ENCODE measurements at regions not wholly inside any gene's neighbourhood (a gene's known extent, or its start where the extent isn't known, plus 50 kb on each side); places are given as distances from the start of the nearest gene placed in this dataset.
"Not testable (repeated sequence)": the region's sequence is repeated elsewhere in the genome, so short reads cannot be mapped to it uniquely, and the experiment has no call there.

GRCh38 chr3:189375532-189375931, 203.8 kb downstream of the TPRG1 start:
- H3K36me3 ChIP-seq (ENCODE audit: control insufficient read depth in 1 of 2, insufficient read depth in 2 of 2, low read length in 2 of 2): no peaks in the 10 kb centered on the region
- H3K4me1 ChIP-seq (ENCODE audit: control insufficient read depth in 1 of 2, insufficient read depth in 2 of 2, low read length in 2 of 2): no peaks in the 10 kb centered on the region
- no peaks in the 10 kb centered on the region for H3K27me3 ChIP-seq (ENCODE audit: control insufficient read depth in 1 of 2, insufficient read depth in 2 of 2, low read length in 2 of 2)
- H3K9ac ChIP-seq (ENCODE audit: low read depth in 1 of 2, low read length in 2 of 2): no peak overlapping the region
- no peak overlapping the region for H3K4me3 ChIP-seq (ENCODE audit: low read depth in 1 of 2, low read length in 2 of 2)
- H3K27ac ChIP-seq (ENCODE audit: low read depth, low read length): no peak overlapping the region
- H3K9me3 ChIP-seq (ENCODE audit: control insufficient read depth in 1 of 2, low read length in 2 of 2): peaks cover 0 to 15% of the 10 kb centered on the region in 2 donors

- Histone ChIP-seq H3K27me3 (ENCODE audit: control insufficient read depth in 1 of 2, insufficient read depth in 2 of 2, low read length in 2 of 2) (no peaks in the 10 kb centered on the region), H3K4me1 (ENCODE audit: control insufficient read depth in 1 of 2, insufficient read depth in 2 of 2, low read length in 2 of 2) (peaks cover 3 to 4% of the 10 kb centered on the region in 2 donors), H3K36me3 (ENCODE audit: control insufficient read depth in 1 of 2, insufficient read depth in 2 of 2, low read length in 2 of 2) (no peaks in the 10 kb centered on the region), H3K27ac (ENCODE audit: low read depth, low read length) (no peak overlapping the region), H3K9me3 (ENCODE audit: control insufficient read depth in 1 of 2, low read length in 2 of 2) (no peaks in the 10 kb centered on the region), H3K9ac (ENCODE audit: low read depth in 1 of 2, low read length in 2 of 2) (no peak overlapping the region), H3K4me3 (ENCODE audit: low read depth in 1 of 2, low read length in 2 of 2) (no peak overlapping the region)
Measured at GRCh38 chr3:189383630-189384029, 211.9 kb downstream of the TPRG1 start.

GRCh38 chr3:189385880-189386279, 214.1 kb downstream of the TPRG1 start:
- H3K27me3 ChIP-seq (ENCODE audit: control insufficient read depth in 1 of 2, insufficient read depth in 2 of 2, low read length in 2 of 2); H3K27ac ChIP-seq (ENCODE audit: low read depth, low read length); H3K4me1 ChIP-seq (ENCODE audit: control insufficient read depth in 1 of 2, insufficient read depth in 2 of 2, low read length in 2 of 2); H3K9me3 ChIP-seq (ENCODE audit: control insufficient read depth in 1 of 2, low read length in 2 of 2); H3K4me3 ChIP-seq (ENCODE audit: low read depth in 1 of 2, low read length in 2 of 2); H3K36me3 ChIP-seq (ENCODE audit: control insufficient read depth in 1 of 2, insufficient read depth in 2 of 2, low read length in 2 of 2); H3K9ac ChIP-seq (ENCODE audit: low read depth in 1 of 2, low read length in 2 of 2): not testable (repeated sequence)

- no peaks in the 10 kb centered on the region for H3K27me3 ChIP-seq (ENCODE audit: control insufficient read depth in 1 of 2, insufficient read depth in 2 of 2, low read length in 2 of 2)
- no peaks in the 10 kb centered on the region for H3K36me3 ChIP-seq (ENCODE audit: control insufficient read depth in 1 of 2, insufficient read depth in 2 of 2, low read length in 2 of 2)
- no peak overlapping the region for H3K4me3 ChIP-seq (ENCODE audit: low read depth in 1 of 2, low read length in 2 of 2)
- peaks cover 3 to 4% of the 10 kb centered on the region in 2 donors for H3K4me1 ChIP-seq (ENCODE audit: control insufficient read depth in 1 of 2, insufficient read depth in 2 of 2, low read length in 2 of 2)
- no peak overlapping the region for H3K27ac ChIP-seq (ENCODE audit: low read depth, low read length)
- H3K9ac ChIP-seq (ENCODE audit: low read depth in 1 of 2, low read length in 2 of 2): no peak overlapping the region
- no peaks in the 10 kb centered on the region for H3K9me3 ChIP-seq (ENCODE audit: control insufficient read depth in 1 of 2, low read length in 2 of 2)
Measured at GRCh38 chr3:189386739-189387138, 215.0 kb downstream of the TPRG1 start.

GRCh38 chr3:189389346-189389745, 217.6 kb downstream of the TPRG1 start:
- Histone ChIP-seq H3K27ac (ENCODE audit: low read depth, low read length) (no peak overlapping the region), H3K4me1 (ENCODE audit: control insufficient read depth in 1 of 2, insufficient read depth in 2 of 2, low read length in 2 of 2) (peaks cover 7 to 18% of the 10 kb centered on the region in 2 donors), H3K36me3 (ENCODE audit: control insufficient read depth in 1 of 2, insufficient read depth in 2 of 2, low read length in 2 of 2) (no peaks in the 10 kb centered on the region), H3K9ac (ENCODE audit: low read depth in 1 of 2, low read length in 2 of 2) (no peak overlapping the region), H3K9me3 (ENCODE audit: control insufficient read depth in 1 of 2, low read length in 2 of 2) (no peaks in the 10 kb centered on the region), H3K4me3 (ENCODE audit: low read depth in 1 of 2, low read length in 2 of 2) (no peak overlapping the region), H3K27me3 (ENCODE audit: control insufficient read depth in 1 of 2, insufficient read depth in 2 of 2, low read length in 2 of 2) (no peaks in the 10 kb centered on the region)

GRCh38 chr3:189393598-189393997, 221.8 kb downstream of the TPRG1 start:
- no peaks in the 10 kb centered on the region for H3K27me3 ChIP-seq (ENCODE audit: control insufficient read depth in 1 of 2, insufficient read depth in 2 of 2, low read length in 2 of 2)
- no peaks in the 10 kb centered on the region for H3K36me3 ChIP-seq (ENCODE audit: control insufficient read depth in 1 of 2, insufficient read depth in 2 of 2, low read length in 2 of 2)
- H3K27ac ChIP-seq (ENCODE audit: low read depth, low read length): no peak overlapping the region
- H3K4me3 ChIP-seq (ENCODE audit: low read depth in 1 of 2, low read length in 2 of 2): no peak overlapping the region
- no peaks in the 10 kb centered on the region for H3K9me3 ChIP-seq (ENCODE audit: control insufficient read depth in 1 of 2, low read length in 2 of 2)
- H3K9ac ChIP-seq (ENCODE audit: low read depth in 1 of 2, low read length in 2 of 2): no peak overlapping the region
- peaks cover 9 to 26% of the 10 kb centered on the region in 2 donors for H3K4me1 ChIP-seq (ENCODE audit: control insufficient read depth in 1 of 2, insufficient read depth in 2 of 2, low read length in 2 of 2)

GRCh38 chr3:189394599-189395121, 222.9 kb downstream of the TPRG1 start:
- no peaks in the 10 kb centered on the region for H3K9me3 ChIP-seq (ENCODE audit: control insufficient read depth in 1 of 2, low read length in 2 of 2)
- no peak overlapping the region for H3K27ac ChIP-seq (ENCODE audit: low read depth, low read length)
- H3K9ac ChIP-seq (ENCODE audit: low read depth in 1 of 2, low read length in 2 of 2): no peak overlapping the region
- H3K4me1 ChIP-seq (ENCODE audit: control insufficient read depth in 1 of 2, insufficient read depth in 2 of 2, low read length in 2 of 2): peaks cover 9 to 26% of the 10 kb centered on the region in 2 donors
- H3K36me3 ChIP-seq (ENCODE audit: control insufficient read depth in 1 of 2, insufficient read depth in 2 of 2, low read length in 2 of 2): no peaks in the 10 kb centered on the region
- H3K4me3 ChIP-seq (ENCODE audit: low read depth in 1 of 2, low read length in 2 of 2): no peak overlapping the region
- H3K27me3 ChIP-seq (ENCODE audit: control insufficient read depth in 1 of 2, insufficient read depth in 2 of 2, low read length in 2 of 2): no peaks in the 10 kb centered on the region

GRCh38 chr3:189395825-189396224, 224.1 kb downstream of the TPRG1 start:
- Histone ChIP-seq H3K27me3 (ENCODE audit: control insufficient read depth in 1 of 2, insufficient read depth in 2 of 2, low read length in 2 of 2) (no peaks in the 10 kb centered on the region), H3K9me3 (ENCODE audit: control insufficient read depth in 1 of 2, low read length in 2 of 2) (no peaks in the 10 kb centered on the region), H3K27ac (ENCODE audit: low read depth, low read length) (no peak overlapping the region), H3K36me3 (ENCODE audit: control insufficient read depth in 1 of 2, insufficient read depth in 2 of 2, low read length in 2 of 2) (no peaks in the 10 kb centered on the region), H3K4me1 (ENCODE audit: control insufficient read depth in 1 of 2, insufficient read depth in 2 of 2, low read length in 2 of 2) (peaks cover 9 to 26% of the 10 kb centered on the region in 2 donors), H3K9ac (ENCODE audit: low read depth in 1 of 2, low read length in 2 of 2) (no peak overlapping the region), H3K4me3 (ENCODE audit: low read depth in 1 of 2, low read length in 2 of 2) (no peak overlapping the region)

- H3K27me3 ChIP-seq (ENCODE audit: control insufficient read depth in 1 of 2, insufficient read depth in 2 of 2, low read length in 2 of 2): no peaks in the 10 kb centered on the region
- H3K9me3 ChIP-seq (ENCODE audit: control insufficient read depth in 1 of 2, low read length in 2 of 2): no peaks in the 10 kb centered on the region
- peaks cover 4 to 17% of the 10 kb centered on the region in 2 donors for H3K4me1 ChIP-seq (ENCODE audit: control insufficient read depth in 1 of 2, insufficient read depth in 2 of 2, low read length in 2 of 2)
- H3K9ac ChIP-seq (ENCODE audit: low read depth in 1 of 2, low read length in 2 of 2): no peak overlapping the region
- no peaks in the 10 kb centered on the region for H3K36me3 ChIP-seq (ENCODE audit: control insufficient read depth in 1 of 2, insufficient read depth in 2 of 2, low read length in 2 of 2)
- H3K4me3 ChIP-seq (ENCODE audit: low read depth in 1 of 2, low read length in 2 of 2): no peak overlapping the region
- H3K27ac ChIP-seq (ENCODE audit: low read depth, low read length): no peak overlapping the region
Measured at GRCh38 chr3:189398656-189399055, 226.9 kb downstream of the TPRG1 start.

- H3K4me3 ChIP-seq (ENCODE audit: low read depth in 1 of 2, low read length in 2 of 2): no peak overlapping the region
- H3K9ac ChIP-seq (ENCODE audit: low read depth in 1 of 2, low read length in 2 of 2): no peak overlapping the region
- no peak overlapping the region for H3K27ac ChIP-seq (ENCODE audit: low read depth, low read length)
- no peaks in the 10 kb centered on the region for H3K9me3 ChIP-seq (ENCODE audit: control insufficient read depth in 1 of 2, low read length in 2 of 2)
- no peaks in the 10 kb centered on the region for H3K27me3 ChIP-seq (ENCODE audit: control insufficient read depth in 1 of 2, insufficient read depth in 2 of 2, low read length in 2 of 2)
- H3K4me1 ChIP-seq (ENCODE audit: control insufficient read depth in 1 of 2, insufficient read depth in 2 of 2, low read length in 2 of 2): no peaks in the 10 kb centered on the region
- no peaks in the 10 kb centered on the region for H3K36me3 ChIP-seq (ENCODE audit: control insufficient read depth in 1 of 2, insufficient read depth in 2 of 2, low read length in 2 of 2)
Measured at GRCh38 chr3:189401196-189401595, 229.4 kb downstream of the TPRG1 start.

- H3K9me3 ChIP-seq (ENCODE audit: control insufficient read depth in 1 of 2, low read length in 2 of 2): no peaks in the 10 kb centered on the region
- H3K4me3 ChIP-seq (ENCODE audit: low read depth in 1 of 2, low read length in 2 of 2): no peak overlapping the region
- H3K36me3 ChIP-seq (ENCODE audit: control insufficient read depth in 1 of 2, insufficient read depth in 2 of 2, low read length in 2 of 2): no peaks in the 10 kb centered on the region
- no peak overlapping the region for H3K27ac ChIP-seq (ENCODE audit: low read depth, low read length)
- no peaks in the 10 kb centered on the region for H3K4me1 ChIP-seq (ENCODE audit: control insufficient read depth in 1 of 2, insufficient read depth in 2 of 2, low read length in 2 of 2)
- H3K27me3 ChIP-seq (ENCODE audit: control insufficient read depth in 1 of 2, insufficient read depth in 2 of 2, low read length in 2 of 2): no peaks in the 10 kb centered on the region
- no peak overlapping the region for H3K9ac ChIP-seq (ENCODE audit: low read depth in 1 of 2, low read length in 2 of 2)
Measured at GRCh38 chr3:189403194-189403593, 228.0 kb upstream of the TP63 start.
